SW480 (cell line): ENCODE measurements at regions not wholly inside any gene's neighbourhood (a gene's known extent, or its start where the extent isn't known, plus 50 kb on each side); places are given as distances from the start of the nearest gene placed in this dataset.
"Not testable (repeated sequence)": the region's sequence is repeated elsewhere in the genome, so short reads cannot be mapped to it uniquely, and the experiment has no call there.

Experiments used
- DNase-seq: peaks from one replicate; pipeline ENCODE4 v3.0.0-alpha.2; 2016; ENCODE audit warnings: low spot score

DNA sequence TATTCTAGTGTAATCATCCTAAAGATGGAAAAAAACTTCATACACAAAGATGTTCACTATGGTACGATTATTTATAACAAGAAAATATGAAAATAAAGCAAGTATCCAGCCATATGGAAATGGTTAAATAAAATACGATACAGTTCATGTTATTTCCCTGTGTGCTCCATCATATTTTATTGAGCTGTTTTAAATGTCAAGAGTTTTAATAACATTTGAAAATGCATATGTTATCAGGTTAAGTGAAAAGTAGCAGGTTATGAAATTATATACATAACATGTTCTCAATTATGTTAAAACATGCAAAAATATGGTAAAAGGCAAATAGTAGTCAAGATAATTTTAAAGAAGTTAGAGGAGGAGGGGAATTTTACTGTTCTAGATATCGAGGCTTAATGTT, 192.0 kb downstream of the HNRNPD start:
- no peak for DNase-seq

DNA sequence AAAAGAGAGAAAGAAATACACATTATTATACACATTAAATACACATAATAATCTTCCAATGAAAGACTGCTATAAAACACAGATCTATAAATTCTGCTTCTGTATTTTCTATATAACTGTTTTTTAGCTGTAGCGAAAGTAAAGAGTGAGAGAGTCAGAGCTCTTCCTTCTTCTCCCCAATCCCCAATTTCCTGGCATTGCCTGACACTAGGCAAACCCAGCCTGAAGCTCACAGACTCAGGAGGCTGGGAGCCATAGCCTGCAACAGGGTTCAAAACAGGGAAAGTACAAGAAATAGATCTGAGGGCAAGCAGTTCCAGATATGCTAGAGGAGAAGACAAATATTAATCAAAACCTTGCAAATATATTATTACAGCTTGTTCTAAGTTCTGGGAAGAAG, 201.6 kb downstream of the HNRNPD start:
- DNase-seq, result no peak

DNA sequence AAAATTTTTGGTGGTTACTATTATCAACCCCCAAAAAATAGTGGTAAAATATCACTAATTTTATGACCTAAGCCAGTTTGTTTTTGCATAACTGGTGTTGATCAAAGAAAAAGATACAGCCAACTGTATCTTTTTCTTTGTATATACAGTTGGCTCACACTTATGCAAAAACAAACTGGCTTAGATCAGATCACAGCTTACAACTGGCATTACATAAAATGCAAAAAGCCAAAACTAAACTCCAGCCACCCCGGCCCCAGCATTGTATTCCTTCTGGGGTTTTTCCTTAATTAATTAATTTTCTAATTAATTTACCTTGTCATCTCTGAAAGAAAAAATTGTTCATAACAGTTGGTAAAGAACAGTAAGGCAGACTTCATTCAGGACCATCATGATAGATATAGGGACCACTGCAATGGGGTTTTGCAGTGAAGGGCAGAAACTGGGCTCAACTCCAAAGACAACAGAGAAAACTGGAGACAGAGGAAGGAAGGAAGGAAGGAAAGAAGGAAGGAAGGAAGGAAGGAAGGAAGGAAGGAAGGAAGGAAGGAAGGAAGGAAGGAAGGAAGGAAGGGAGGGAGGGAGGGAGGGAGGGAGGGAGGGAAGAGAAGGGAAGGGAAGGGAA, 202.1 kb downstream of the HNRNPD start:
- DNase-seq, result no peak

DNA sequence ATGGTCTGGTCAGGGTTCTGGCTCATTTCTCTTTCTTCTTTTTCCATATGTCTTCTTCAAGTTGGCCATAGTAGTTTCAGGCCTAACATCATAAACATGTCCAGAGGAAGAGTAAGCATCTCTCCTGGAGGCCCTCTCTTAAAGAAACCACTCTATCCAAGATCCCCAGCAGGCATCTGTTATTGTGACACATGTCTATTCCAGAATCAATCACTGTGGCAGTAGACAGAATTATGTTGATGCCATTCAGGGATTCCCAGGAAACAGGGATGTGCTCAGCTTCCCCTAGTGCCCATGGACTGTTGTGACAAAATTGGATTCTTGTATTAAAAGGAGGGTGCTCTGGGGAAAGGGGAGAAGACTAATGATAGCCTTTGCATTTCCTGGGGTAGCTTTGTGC, 224.0 kb downstream of the HNRNPD start:
- no peak for DNase-seq

DNA sequence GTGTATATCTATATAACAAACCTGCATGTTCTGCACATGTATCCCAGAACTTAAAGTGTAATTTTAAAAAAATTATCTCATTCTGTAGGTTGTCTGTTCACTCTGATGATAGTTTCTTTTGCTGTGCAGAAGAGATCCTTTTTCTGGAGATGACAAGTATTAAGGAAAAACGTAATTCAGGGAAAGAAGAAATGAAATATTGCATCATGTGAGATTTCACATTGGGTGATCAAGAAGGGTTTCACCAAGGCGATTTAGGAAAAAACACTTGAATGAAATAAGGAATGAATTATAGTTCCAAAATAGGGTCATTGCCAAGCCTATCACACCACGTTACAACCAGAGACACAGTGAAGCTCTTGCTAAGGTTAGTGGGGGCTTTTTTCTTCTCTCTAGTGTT, 227.9 kb downstream of the HNRNPD start:
- DNase-seq, result no peak

DNA sequence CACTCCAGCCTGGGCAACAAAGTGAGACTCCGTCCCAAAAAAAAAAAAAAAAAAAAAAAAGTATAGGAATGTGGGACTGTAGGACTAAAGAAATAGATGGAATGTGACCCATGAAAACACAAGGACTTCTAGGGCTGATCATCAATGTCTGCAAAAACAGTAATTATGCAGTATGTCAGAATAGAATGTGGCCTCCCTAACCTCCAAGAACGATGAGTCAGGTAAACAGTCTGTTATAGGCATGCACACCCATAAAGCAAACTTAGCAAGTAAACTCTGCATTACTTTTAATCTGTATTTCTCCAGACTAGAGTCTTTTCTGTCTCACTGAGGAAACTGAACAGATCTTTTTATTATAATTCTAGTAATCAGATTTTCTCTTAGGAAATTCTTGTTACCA, 233.4 kb downstream of the HNRNPD start:
- DNase-seq, result no peak

DNA sequence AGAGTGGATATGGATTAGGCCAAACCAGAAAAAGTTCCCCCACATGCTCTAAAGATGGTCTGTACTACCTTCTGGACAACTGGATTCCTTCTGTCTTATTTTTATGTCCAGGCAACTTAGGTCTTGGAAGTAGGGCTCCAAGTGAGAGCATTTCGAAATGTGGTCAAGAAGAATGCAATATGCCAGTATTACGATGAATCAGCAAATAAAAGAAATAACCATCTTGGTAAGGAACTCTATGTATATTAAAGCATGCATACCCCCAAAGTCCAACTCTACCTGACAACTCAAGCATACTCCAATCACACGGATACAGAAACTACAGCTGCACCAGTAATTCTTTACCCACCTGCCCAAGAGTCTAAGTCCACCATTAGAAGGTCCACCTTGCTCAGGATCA, 234.5 kb downstream of the HNRNPD start:
- DNase-seq, result no peak

DNA sequence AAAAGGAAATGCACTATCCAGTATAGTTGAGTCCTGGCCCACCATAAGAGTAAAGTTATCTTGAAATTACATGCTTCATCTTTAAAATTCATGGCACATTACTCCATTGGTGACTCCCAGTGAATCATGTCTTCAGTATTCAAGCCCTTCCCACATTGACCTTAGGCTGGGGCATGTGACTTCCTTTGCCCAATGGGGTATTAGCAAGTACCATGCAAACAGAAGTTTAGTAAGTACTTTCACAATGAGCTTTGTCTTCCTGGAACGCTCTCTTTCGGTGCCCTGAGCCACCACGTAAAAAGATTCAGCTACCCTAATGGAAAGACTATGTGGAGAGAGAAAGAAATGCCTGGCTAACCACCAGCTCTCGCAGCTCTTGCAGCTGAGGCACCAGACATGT, 235.4 kb downstream of the HNRNPD start:
- DNase-seq, result no peak

DNA sequence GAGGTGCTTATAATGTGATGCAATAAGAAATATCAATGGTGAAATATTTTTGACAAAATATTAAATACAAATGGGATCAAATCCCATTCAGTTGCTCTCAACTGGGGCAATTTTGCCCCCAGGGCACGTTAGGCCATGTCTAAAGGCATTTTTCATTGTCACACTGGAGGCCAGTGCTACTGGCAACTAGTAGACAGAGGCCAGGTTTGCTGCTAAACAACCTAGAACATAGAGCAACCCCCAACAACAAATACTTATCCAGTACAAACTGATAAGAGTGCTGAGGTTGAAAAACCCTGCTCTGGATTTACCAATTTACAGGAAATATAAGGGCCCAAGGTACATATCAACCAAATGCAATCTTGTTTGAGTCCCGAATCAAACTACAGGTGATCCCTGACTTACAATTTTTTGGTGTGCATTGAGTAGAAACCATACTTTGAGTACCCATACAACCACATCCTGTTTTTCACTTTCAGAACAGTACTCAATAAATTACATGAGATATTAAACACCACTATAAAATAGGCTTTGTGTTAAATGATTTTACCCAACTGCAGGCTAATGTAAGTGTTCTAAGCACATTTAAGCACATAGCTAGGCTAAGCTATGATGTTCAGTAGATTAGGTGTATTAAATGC, 237.5 kb downstream of the HNRNPD start:
- no peak for DNase-seq

DNA sequence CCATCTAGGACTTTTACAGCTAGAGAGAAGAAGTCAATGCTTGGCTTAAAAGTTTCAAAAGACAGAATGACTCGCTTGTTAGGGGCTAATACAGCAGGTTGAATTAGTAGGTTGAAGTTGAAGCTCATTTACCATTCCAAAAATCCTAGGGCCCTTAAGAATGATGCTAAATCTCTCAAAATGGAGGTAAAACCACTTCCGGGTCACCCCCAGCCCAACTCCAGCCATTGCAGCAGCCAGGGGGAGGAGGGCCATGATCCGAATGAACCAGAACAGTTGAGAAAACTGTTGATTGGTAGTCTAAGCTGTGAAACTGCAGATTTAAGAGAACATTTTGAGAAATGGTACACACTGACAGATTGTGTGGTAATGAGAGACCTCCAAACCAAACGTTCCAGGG, 245.4 kb downstream of the HNRNPD start:
- no peak for DNase-seq

DNA sequence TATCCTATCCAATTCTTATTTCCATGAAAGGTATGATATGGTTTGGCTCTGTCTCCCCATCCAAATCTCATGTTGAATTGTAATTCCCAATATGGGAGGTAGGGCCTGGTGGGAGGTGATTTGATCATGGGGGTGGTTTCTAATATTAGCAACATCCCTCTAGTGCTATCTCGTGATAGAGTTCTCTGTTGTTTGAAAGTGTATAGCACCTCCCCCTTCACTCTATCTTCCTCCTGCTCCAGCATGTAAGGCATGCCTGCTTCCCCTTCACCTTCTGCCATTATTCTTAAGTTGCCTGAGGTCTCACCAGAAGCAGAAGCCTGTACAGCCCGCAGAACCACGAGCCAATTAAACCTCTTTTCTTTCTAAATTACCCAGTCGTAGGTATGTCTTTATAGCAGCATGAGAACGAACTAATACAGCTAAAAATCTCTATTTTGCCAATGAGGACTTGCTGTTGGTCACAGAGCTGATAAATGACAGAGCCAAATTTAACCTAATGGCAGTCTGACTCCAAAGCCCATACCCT, 247.2 kb downstream of the HNRNPD start:
- no peak for DNase-seq

DNA sequence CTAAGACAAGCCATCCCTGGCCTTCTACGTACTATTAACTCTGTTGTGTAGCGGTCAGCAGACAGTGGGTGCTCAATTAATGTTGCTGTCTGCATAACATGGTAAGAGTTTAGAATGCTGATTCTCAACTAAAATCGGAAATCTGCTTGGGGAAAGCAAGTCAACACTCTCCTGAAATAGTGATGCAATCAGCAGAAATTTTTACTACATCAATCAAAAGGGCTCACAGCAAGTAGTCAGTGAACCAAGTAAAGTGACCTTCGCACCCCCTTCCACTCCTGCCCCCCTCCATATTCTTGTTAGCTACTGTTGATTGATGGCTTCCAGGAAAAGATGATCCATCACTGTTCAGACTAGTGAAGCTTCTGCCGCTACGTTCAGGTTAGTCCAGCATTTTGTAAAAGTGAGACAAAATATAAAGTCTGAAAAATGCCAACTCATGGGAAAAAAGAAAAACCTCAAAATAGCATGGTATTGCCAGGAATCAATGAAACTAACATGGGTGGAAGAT, 247.9 kb downstream of the HNRNPD start:
- no peak for DNase-seq

DNA sequence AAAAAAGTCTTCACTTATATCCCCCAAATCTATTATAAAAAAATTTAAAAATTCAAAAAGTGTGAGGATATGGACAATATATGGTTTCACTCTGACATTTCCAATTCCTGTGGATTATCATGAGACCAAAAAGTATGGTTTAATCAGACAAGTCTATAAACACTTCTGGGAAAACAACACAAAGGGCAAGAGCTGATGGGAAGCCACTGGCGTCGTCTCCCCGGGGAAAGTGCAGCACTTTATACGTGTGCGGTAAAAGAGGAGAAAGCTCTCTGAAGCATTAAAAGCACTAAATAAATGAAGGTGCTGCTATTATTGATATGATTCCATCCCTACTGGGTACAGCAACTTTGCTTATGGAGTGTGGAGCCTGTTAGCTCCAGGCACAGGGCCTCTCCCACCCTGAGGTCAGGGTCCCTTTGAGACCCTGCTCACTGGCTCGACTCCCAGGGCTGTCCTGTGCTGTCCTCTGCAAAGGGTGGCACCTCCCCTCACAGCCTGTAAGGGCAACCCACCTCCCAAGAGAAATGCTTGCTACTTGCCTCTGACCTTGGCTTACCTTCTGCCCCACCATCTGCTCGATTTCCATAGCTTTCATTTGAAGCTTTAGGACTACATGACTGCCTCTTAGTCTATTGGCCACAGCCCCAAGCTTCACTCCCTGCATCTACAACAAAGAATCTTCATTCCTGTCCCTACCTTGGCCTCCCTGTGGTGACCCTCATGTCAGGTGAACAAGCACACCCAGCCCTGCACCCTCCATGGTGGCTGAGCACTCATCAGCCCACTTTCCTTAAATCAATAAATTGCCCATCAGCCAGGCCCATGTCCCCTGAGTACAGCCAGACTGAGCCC, 248.6 kb downstream of the HNRNPD start:
- no peak for DNase-seq

DNA sequence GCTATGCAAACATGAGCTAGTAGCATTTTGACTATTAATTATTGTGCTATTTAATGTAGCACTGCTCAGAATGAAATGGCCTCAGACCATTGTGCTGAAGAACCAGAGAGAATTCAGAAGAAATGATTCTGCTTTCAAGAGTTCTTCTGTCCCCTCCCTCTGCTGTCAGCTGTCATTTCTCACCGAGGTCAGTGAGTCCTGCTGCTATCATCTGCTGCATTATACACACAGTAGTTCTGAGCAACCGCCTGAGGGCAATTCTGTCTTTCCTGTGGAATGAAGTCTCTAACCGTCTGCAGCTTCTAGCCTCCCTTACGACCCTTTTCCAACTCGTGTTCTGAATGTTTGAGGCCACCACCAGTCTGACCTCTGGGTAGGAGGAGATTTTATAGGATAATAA, 249.4 kb downstream of the HNRNPD start:
- DNase-seq, result no peak

DNA sequence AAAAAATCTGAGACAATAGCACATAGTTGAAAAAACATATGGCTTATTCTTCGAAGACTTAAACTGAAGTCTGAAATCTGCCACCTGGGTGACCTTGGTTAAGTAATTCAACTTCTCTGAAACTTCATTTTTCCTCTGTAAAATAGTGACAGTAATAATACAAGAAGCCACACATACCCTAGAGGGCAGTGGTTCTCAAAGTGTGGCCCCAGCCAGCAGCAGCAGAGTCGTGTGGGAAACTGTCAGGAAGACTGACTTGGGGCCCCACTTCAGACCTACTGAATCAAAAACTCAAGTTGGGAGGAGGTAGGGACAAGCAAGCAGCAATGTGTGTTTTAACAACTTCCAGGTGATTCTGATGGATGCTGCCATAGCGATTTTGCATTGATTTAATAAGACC, 249.9 kb downstream of the HNRNPD start:
- DNase-seq, result no peak

DNA sequence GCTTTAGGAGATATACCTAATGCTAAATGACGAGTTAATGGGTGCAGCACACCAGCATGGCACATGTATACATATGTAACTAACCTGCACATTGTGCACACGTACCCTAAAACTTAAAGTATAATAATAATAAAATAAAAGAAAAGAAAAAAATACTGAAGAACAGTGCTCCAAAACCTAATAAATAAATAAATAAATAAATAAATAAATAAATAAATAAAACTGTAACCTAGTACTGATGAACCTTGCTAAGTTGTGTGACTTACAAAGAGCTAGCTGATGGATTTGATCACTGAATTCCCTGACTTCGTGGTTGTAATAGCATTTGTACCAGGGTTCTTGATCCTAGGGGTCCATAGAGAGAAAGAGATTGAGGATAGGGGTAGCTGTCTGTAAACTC, 258.6 kb downstream of the HNRNPD start:
- DNase-seq, result not testable (repeated sequence)

DNA sequence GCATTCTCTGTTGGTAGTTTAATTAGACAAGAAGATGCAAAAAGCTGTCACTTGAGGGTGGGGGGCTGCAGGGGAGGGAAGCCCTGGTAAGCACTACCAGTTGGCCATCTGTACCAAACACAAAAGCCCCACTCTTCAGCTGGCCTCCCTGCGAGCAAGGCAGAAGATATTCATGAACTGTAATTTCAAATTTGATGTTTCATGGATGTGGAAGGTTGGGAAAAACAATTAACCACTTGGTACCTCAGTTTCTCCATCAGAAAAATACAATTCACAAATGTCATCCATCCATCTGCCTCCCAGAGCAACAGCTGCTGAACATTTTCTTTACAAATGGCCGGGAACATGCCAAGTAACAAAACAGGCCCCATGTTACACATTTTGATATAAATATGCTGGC, 265.3 kb downstream of the HNRNPD start:
- no peak for DNase-seq

DNA sequence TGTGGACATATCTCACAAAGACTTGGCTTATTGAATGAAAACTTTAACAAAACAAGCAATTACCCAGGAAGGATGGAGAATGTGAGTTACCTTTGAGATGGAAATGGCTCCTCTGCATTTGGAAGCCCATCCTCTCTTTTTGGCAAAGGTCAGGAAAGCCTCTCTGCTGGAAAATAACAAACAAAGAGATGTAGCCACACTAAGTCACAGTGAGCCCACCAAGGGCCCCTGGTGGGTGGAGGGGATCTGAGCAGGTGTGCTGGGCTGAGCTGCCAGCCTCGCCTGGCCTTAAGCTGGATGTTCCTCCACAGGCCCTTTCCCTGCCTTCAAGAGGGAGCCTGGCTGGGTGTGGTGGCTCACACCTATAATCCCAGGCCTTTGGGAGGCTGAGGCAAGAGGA, 269.2 kb downstream of the HNRNPD start:
- DNase-seq, result no peak

DNA sequence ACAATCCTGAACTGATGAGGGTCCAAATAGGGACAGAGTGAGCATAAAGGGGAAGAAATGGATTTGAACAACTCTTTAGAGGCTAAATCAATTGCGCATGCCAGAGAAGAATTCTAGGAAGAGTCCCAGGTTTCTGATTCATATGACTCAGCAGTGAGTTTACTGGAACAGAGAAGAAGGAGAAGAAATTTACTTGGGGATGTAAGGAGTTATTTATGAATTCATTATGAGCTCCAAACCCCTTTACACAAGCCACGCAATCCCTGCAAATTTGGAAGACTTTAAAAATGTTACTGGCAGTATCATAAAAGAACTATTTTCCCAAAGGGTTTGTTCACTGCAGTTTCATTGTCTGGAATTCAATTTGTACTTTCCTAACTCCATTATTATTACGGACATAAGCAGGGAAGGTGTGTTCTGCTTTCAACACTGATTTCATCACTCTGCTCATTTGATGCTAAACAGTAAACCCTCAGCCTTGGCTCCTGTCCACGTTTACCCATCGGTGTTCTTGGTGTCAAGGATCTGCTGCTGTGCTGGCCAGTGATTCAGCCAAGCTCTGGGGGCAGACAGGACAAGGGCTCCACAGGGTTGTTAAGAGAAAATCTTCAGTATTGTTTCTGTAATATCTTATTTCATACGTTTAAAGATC, 273.7 kb downstream of the HNRNPD start:
- DNase-seq, result no peak

DNA sequence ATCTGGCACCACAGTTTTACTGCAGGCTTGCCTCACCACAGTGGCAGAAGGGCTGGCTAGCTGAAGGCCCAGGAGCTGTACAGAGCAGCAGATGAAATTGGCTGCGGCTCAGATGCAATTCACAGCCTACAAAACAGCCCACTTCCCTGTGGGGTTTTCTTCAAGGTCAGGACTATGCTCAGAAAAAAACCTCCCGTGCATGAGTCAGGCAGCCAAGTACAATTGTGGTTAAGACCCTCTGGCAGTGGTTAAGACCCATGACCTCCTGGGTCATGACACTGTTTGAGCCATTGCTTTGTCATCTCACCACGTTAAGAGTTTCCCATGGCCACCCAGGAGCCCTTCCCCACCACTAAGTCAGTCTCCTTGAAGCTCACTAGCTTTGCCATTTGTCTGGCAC, 276.3 kb downstream of the HNRNPD start:
- peak; percentile 6 for DNase-seq

DNA sequence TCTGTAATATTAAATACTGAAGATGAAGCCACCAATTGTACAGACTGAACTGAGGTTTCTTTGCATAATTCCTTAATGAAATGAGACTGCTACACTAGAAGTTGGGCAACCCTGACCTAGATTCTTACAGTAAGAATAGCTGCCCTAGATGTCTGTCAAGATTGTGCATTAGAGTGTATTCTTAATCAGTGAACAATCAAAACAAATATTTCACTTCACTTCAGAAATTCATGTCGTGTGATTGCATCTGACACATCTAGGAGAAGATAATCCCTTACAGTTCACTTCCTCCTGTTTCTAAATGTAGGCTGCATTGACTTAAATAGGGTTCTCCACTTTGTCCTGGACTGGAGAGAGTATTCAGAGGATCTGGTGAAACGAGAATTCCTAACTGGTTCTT, 283.1 kb downstream of the HNRNPD start:
- DNase-seq, result no peak

DNA sequence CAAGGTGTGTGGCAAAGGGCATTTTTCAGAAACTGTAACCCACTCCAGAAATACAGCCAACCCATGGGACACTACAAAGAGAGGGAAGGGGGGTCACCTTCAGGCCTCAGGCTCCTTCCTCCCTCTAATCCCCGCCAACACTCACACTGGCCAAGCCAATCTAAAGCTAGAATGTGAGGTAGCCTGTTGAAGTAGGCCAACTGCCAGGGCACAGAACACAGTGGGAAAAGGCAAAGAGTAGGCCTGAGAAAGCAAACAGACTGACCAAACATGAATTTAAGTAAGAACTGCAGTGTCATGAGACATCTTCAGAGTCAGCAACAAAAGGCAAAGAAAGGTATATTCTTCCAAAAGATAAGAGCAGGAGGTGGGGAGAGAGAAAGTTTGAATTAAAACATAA, 289.0 kb downstream of the HNRNPD start:
- DNase-seq, result no peak
